GM12873 (cell line): ENCODE measurements at regions not wholly inside any gene's neighbourhood (a gene's known extent, or its start where the extent isn't known, plus 50 kb on each side); places are given as distances from the start of the nearest gene placed in this dataset.

ENCODE experiments used
- TF ChIP-seq, protein P1 (sequence below): IDR thresholded peaks from 2 replicates; pipeline ENCODE4 v1.5.1; 2012; ENCODE audit warnings: low read depth, mild to moderate bottlenecking, moderate library complexity, low read length, control low read depth; ENCODE audit not compliant: insufficient read depth; ENCODE audit errors: missing control alignments

DNA sequence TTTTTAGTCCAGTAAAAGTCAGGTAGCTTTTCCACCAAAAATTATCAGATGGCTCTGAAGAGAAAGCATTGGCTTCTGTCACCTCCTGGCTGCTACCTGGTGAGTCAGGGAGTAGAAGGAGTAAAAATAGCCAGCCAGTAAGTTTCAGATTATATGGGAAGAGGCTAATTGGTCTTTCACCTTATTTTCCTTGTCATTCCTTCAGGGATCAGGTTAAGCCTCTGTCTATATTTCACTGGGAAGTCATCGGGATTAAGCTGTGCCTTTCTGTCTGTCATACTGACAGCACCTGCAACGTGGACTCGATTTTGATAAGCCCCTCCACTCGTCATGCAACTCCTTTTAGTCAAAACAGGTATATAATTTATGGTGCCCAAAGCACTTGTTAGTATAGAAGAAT is 380.7 kb upstream of the CELF4 start:
- TF ChIP-seq, protein P1, sequence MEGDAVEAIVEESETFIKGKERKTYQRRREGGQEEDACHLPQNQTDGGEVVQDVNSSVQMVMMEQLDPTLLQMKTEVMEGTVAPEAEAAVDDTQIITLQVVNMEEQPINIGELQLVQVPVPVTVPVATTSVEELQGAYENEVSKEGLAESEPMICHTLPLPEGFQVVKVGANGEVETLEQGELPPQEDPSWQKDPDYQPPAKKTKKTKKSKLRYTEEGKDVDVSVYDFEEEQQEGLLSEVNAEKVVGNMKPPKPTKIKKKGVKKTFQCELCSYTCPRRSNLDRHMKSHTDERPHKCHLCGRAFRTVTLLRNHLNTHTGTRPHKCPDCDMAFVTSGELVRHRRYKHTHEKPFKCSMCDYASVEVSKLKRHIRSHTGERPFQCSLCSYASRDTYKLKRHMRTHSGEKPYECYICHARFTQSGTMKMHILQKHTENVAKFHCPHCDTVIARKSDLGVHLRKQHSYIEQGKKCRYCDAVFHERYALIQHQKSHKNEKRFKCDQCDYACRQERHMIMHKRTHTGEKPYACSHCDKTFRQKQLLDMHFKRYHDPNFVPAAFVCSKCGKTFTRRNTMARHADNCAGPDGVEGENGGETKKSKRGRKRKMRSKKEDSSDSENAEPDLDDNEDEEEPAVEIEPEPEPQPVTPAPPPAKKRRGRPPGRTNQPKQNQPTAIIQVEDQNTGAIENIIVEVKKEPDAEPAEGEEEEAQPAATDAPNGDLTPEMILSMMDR, result no peak

GRCh38 chr18:37944700-37945270 is 379.2 kb upstream of the CELF4 start:
- TF ChIP-seq, protein P1, result no peak

DNA sequence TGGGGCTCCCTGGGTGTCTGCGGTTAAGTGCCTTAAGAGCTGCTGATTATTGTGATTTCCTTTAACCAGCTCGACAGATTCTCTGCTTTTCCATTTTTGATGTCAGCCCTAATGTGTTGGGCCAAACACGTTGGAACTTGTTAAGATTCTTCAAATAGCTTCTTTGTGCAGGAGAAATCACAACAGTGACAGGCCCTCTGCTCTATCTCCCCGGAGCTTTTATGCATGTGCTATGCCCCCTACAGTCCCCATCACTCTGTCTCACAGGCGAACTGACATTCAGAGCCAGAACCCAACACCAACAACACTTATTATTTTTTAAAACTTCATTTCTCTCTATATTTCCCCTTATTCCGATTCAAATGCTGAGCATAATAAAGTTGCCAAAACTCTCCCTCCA is 371.7 kb upstream of the CELF4 start:
- TF ChIP-seq, protein P1, result no peak

- TF ChIP-seq, protein P1, result no peak
Measured at GRCh38 chr18:37935086-37935485, 369.5 kb upstream of the CELF4 start.

DNA sequence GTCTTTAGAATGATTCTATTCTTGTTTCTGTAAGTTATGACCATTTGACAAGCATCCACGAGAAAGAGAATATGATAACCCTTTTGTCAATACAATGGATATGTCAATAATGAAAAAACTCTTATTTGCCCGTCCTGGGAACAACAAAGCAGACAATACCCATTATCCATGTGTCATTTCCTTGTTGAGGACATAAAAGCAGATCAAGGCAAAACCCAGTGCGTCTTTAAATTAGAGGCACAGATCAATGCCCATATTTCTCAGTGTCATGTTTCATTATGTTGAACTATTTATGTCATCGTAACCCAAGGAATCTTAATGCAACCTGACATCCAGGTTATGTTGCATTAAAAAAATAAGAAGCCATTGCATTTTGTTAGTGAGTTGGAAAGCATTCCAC is 365.0 kb upstream of the CELF4 start:
- TF ChIP-seq, protein P1, result no peak

DNA sequence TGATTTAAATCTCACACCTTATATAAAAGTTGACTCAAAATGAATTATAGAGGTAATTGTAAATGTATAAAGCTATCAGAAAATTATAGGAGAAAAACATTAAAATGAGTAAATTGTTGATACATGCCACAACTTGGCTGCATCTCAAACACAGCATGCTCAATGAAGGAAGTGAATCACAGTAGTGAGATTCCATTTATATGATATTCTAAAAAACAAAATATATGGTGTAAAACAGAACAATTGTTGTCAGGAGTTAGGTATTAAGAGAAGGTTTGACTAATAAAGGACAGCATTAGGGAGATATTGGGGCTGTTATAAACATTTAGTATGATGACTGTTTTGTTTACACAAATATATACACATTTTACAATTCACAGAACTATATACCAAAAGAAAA is 356.6 kb upstream of the CELF4 start:
- TF ChIP-seq, protein P1, result no peak

GRCh38 chr18:37920865-37921264 is 355.3 kb upstream of the CELF4 start:
- TF ChIP-seq, protein P1, result no peak

- TF ChIP-seq, protein P1, result no peak
Measured at GRCh38 chr18:37913051-37913450, 347.5 kb upstream of the CELF4 start.
